Liver (tissue), 3 donors: ENCODE measurements at regions not wholly inside any gene's neighbourhood (a gene's known extent, or its start where the extent isn't known, plus 50 kb on each side); places are given as distances from the start of the nearest gene placed in this dataset.

Source experiments
- CTCF ChIP-seq: fragments of 150-350 bp; IDR thresholded peaks from 2 replicates; pipeline ENCODE4 v1.5.1; 2017; ENCODE audit warnings: improper control_type of control experiment, low read depth, low read length; ENCODE audit not compliant: missing input control
- RAD21 ChIP-seq, 2 donors: IDR thresholded peaks; 2 replicates each; pipeline ENCODE4 v1.6.1; 2016; ENCODE audit warnings: antibody characterized with exemption in 2 of 2, mild to moderate bottlenecking in 2 of 2
- RXRA ChIP-seq, 2 donors: IDR thresholded peaks; 2 replicates each; pipeline ENCODE4 v1.6.1; 2017 to 2018; ENCODE audit warnings: antibody characterized with exemption in 2 of 2, mild to moderate bottlenecking in 1 of 2
- SP1 ChIP-seq: IDR thresholded peaks from 2 replicates; pipeline ENCODE4 v1.6.1; 2018; ENCODE audit warnings: antibody characterized with exemption, mild to moderate bottlenecking
- donor health status: healthy.
- donor health status: healthy.

- no peak for TF ChIP-seq CTCF
- TF ChIP-seq RAD21 (IDR thresholded peaks at IDR 0.05) = no peak
- TF ChIP-seq RXRA (IDR thresholded peaks at IDR 0.05) = no peak
- no peak for TF ChIP-seq SP1
These were observed 231.9 kb downstream of the GRB14 start for GRCh38 chr2:164389411-164389810.
